Bronchial epithelial cell (primary cell): ENCODE measurements at regions not wholly inside any gene's neighbourhood (a gene's known extent, or its start where the extent isn't known, plus 50 kb on each side); places are given as distances from the start of the nearest gene placed in this dataset.

Source experiments
- DNase-seq: peaks from one replicate; pipeline ENCODE4 v3.0.0-alpha.2; 2010; ENCODE audit warnings: low read depth
- FAIRE-seq: peaks from 2 replicates; lab custom pipeline; 2011; peaks lifted over from hg19 to GRCh38; lab: Jason Lieb, UNC
- H3K27me3 ChIP-seq: 2 replicates; pipeline ENCODE4 v1.5.1; 2011; ENCODE audit warnings: low read length; ENCODE audit not compliant: control insufficient read depth, insufficient read depth
- H3K36me3 ChIP-seq: 2 replicates; pipeline ENCODE4 v1.5.1; 2011; ENCODE audit warnings: low read length; ENCODE audit not compliant: control insufficient read depth, insufficient read depth
- H3K4me3 ChIP-seq: 2 replicates; pipeline ENCODE4 v1.5.1; 2011; ENCODE audit warnings: mild to moderate bottlenecking, low read depth, low read length, control low read depth
- CTCF ChIP-seq: IDR thresholded peaks from 2 replicates; pipeline ENCODE4 v1.5.1; 2011; ENCODE audit warnings: mild to moderate bottlenecking, moderate library complexity, low read length, control low read depth, inconsistent platforms; ENCODE audit not compliant: insufficient read depth, severe bottlenecking

- Histone ChIP-seq H3K4me3 (no peak overlapping the region), H3K36me3 (no peaks in the 10 kb centered on the region), H3K27me3 (no peaks in the 10 kb centered on the region)
- no peak for FAIRE-seq
- no peak for TF ChIP-seq CTCF
- no peak for DNase-seq
Observed at GRCh38 chr13:59363947-59364346, 799.8 kb downstream of the DIAPH3 start.

- FAIRE-seq = peak; percentile 64
- no peak for TF ChIP-seq CTCF
- Histone ChIP-seq H3K27me3 (no peaks in the 10 kb centered on the region), H3K36me3 (no peaks in the 10 kb centered on the region), H3K4me3 (no peak overlapping the region)
- DNase-seq = no peak
Observed at GRCh38 chr13:59364641-59365085, 799.1 kb downstream of the DIAPH3 start.

- Histone ChIP-seq H3K36me3 (no peaks in the 10 kb centered on the region), H3K27me3 (no peaks in the 10 kb centered on the region), H3K4me3 (no peak overlapping the region)
- FAIRE-seq (no peak), DNase-seq (no peak)
- TF ChIP-seq CTCF = no peak
Observed at GRCh38 chr13:59367467-59367866, 796.3 kb downstream of the DIAPH3 start.

- Histone ChIP-seq H3K27me3 (no peaks in the 10 kb centered on the region), H3K36me3 (no peaks in the 10 kb centered on the region), H3K4me3 (no peak overlapping the region)
- DNase-seq (no peak), FAIRE-seq (no peak)
- TF ChIP-seq CTCF = no peak
Observed at GRCh38 chr13:59367904-59368303, 795.8 kb downstream of the DIAPH3 start.

- Histone ChIP-seq H3K27me3 (no peaks in the 10 kb centered on the region), H3K36me3 (no peaks in the 10 kb centered on the region), H3K4me3 (no peak overlapping the region)
- no peak for DNase-seq
- no peak for TF ChIP-seq CTCF
- no peak for FAIRE-seq
Observed at GRCh38 chr13:59368693-59369092, 795.0 kb downstream of the DIAPH3 start.

GRCh38 chr13:59371229-59371628 lies 792.5 kb downstream of the DIAPH3 start:
- no peak for FAIRE-seq
- no peaks in the 10 kb centered on the region for H3K36me3 ChIP-seq
- TF ChIP-seq CTCF = no peak

More at GRCh38 chr13:59371229-59371628, 792.5 kb downstream of the DIAPH3 start:
- no peak overlapping the region for H3K4me3 ChIP-seq
- H3K27me3 ChIP-seq = no peaks in the 10 kb centered on the region
- no peak for DNase-seq
